ENCODE measurements at regions not wholly inside any gene's neighbourhood (a gene's known extent, or its start where the extent isn't known, plus 50 kb on each side); places are given as distances from the start of the nearest gene placed in this dataset.
"Not testable (repeated sequence)": the region's sequence is repeated elsewhere in the genome, so short reads cannot be mapped to it uniquely, and the experiment has no call there.

GRCh38 chr16:29219966-29220646 lies 186.4 kb downstream of the NPIPB11 start:
- DNase-seq (ENCODE audit: low read depth, low spot score), result not testable (repeated sequence)

- DNase-seq (ENCODE audit: low read depth, low spot score), result not testable (repeated sequence)
These were observed 186.9 kb downstream of the NPIPB11 start for GRCh38 chr16:29219562-29219961.

GRCh38 chr16:29218649-29219048 lies 187.9 kb downstream of the NPIPB11 start:
- not testable (repeated sequence) for DNase-seq (ENCODE audit: low read depth, low spot score)

- not testable (repeated sequence) for DNase-seq (ENCODE audit: low read depth, low spot score)
These were observed 188.3 kb downstream of the NPIPB11 start for GRCh38 chr16:29218171-29218570.

- DNase-seq (ENCODE audit: low read depth, low spot score), result not testable (repeated sequence)
These were observed 188.8 kb downstream of the NPIPB11 start for GRCh38 chr16:29217752-29218126.

- DNase-seq (ENCODE audit: low read depth, low spot score), result not testable (repeated sequence)
These were observed 189.3 kb downstream of the NPIPB11 start for GRCh38 chr16:29217104-29217751.

GRCh38 chr16:29213770-29214169 lies 192.7 kb downstream of the NPIPB11 start:
- DNase-seq (ENCODE audit: low read depth, low spot score), result not testable (repeated sequence)

- DNase-seq (ENCODE audit: low read depth, low spot score), result not testable (repeated sequence)
These were observed 193.3 kb downstream of the NPIPB11 start for GRCh38 chr16:29213251-29213650.

GRCh38 chr16:29212084-29213027 lies 194.2 kb downstream of the NPIPB11 start:
- DNase-seq (ENCODE audit: low read depth, low spot score), result not testable (repeated sequence)

GRCh38 chr16:29211456-29211855 lies 195.1 kb downstream of the NPIPB11 start:
- not testable (repeated sequence) for DNase-seq (ENCODE audit: low read depth, low spot score)

- not testable (repeated sequence) for DNase-seq (ENCODE audit: low read depth, low spot score)
These were observed 196.0 kb downstream of the NPIPB11 start for GRCh38 chr16:29210299-29211150.

GRCh38 chr16:29206120-29206519 lies 200.4 kb downstream of the NPIPB11 start:
- not testable (repeated sequence) for DNase-seq (ENCODE audit: low read depth, low spot score)

GRCh38 chr16:29205151-29205550 lies 201.4 kb downstream of the NPIPB11 start:
- DNase-seq (ENCODE audit: low read depth, low spot score), result not testable (repeated sequence)

GRCh38 chr16:29204806-29205135 lies 201.7 kb downstream of the NPIPB11 start:
- no peak for DNase-seq (ENCODE audit: low read depth, low spot score)

- not testable (repeated sequence) for DNase-seq (ENCODE audit: low read depth, low spot score)
These were observed 202.3 kb downstream of the NPIPB11 start for GRCh38 chr16:29203933-29204805.

- DNase-seq (ENCODE audit: low read depth, low spot score), result not testable (repeated sequence)
These were observed 203.2 kb downstream of the NPIPB11 start for GRCh38 chr16:29203046-29203932.

- DNase-seq (ENCODE audit: low read depth, low spot score), result not testable (repeated sequence)
These were observed 203.9 kb downstream of the NPIPB11 start for GRCh38 chr16:29202642-29203041.

GRCh38 chr16:29202025-29202632 lies 204.4 kb downstream of the NPIPB11 start:
- DNase-seq (ENCODE audit: low read depth, low spot score), result not testable (repeated sequence)
